ENCODE measurements at regions not wholly inside any gene's neighbourhood (a gene's known extent, or its start where the extent isn't known, plus 50 kb on each side); places are given as distances from the start of the nearest gene placed in this dataset.
"Not testable (repeated sequence)": the region's sequence is repeated elsewhere in the genome, so short reads cannot be mapped to it uniquely, and the experiment has no call there.

DNA sequence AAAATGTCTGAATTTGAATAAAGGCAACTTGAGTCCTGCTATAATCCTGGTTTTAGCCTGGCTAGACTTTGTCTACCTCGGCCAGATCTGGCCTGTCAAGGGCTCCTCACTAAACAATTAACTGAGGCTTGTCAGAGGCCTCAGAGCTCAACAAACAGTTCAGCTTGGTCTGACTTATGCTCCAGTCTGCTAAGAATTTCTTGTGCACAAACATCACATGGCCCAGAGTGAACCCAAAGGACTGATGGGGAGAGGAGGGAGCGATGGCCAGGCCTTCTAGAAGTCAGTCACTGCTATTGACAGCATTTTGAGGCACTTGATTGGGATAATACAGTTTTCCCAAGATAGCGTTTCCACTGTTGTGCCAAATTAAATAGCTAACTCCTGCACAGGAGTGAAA, 555.1 kb upstream of the ID2 start:
- intact Hi-C loops (cut with DNase I) = no loop called here
- DNase-seq (ENCODE audit: low spot score) = no peak

- intact Hi-C loops (cut with DNase I); DNase-seq (ENCODE audit: low spot score): not testable (repeated sequence)
These were observed 550.4 kb upstream of the ID2 start for GRCh38 chr2:8131423-8131822.

- intact Hi-C loops (cut with DNase I) = no loop called here
These were observed 549.5 kb upstream of the ID2 start for GRCh38 chr2:8132351-8132831.

DNA sequence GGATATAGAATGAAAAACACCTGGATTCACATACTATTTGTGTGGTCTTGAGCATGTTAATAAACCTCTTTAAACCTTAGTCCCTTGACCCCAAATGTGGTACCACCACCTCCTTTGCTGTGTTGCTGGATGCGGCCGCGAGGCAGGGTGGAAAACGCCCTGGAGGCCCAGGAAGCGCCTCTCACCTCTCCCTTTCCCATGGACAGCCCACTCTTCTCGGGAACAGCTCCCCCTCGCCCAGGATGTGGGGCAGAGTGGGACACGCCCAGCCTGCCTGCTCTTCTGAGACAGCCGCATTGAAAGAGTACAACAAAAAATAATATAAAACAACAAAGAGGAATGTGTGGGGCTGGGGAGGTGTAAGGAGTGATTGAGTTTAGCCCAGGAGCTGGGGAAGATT, 549.0 kb upstream of the ID2 start:
- intact Hi-C loops (cut with DNase I) = no loop called here
- DNase-seq (ENCODE audit: low spot score) = no peak

More at GRCh38 chr2:8132351-8132831, 549.5 kb upstream of the ID2 start:
- DNase-seq (ENCODE audit: low spot score) = no peak

DNA sequence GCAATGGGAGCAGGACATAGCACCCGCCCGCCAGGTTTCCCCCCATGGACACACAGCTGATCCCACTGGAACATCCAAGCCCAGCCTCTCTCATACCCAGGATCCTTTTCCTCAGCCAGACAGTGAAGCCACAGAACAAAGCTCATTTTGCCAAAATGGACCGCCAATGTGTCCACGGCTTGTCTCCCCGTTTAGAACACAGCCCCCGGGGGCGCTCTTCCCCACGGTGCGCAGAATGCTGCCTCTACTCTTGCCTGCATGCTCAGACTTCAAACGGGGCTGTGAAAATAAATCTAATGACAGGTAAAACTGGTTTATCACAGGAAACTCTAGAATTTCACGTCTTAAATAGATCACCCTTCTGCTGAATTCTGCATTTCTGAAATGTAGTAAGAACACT, 548.5 kb upstream of the ID2 start:
- intact Hi-C loops (cut with DNase I) = no loop called here
- DNase-seq (ENCODE audit: low spot score) = no peak

DNA sequence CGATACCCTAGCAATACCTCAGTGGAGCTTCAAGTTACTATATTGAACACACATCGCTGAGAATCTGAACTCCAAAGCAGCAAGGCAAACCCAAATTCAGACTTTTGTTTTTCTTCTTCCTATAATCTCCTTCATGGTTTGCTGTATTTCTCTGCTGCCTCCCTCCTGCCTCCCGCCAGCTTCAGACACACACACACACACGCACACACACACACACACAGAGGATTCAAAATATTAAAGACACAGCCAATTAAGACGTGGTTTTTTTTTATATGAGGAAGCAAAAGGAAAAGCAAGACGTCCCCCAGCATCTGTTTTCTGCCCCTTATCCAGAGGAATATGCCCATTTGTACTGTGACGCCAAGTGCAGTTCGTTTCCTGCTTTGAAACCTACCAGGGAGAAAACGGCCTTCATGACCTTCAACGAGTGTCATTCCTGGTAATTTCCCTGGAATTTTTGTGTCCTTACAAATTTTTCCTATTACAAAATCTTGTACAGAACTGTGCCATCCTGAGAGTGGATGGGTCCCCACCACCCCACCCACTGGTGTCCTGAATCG, 547.9 kb upstream of the ID2 start:
- no peak for DNase-seq (ENCODE audit: low spot score)
- intact Hi-C loops (cut with DNase I) = no loop called here

DNA sequence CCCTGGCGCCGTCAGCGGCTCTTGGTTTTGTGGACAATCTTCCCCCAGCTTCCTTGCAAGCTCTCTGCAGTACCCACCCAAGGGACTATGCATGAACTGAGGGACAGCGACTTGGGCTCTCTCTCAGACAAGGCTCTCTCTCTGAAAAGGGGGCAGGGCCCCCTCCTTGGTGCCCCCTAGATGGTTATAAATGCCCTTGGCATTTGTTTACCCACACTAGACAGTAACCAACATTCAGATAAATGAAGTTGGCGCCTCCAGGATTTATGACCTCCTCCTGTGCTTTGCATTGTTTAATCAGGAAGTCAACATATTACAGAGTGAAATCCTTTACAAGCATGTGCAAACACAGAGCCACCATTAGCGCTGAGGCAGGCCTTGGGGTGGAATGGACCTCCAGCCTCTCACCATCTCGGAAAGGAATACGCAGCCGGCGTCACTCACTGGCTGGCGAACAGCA, 547.4 kb upstream of the ID2 start:
- DNase-seq (ENCODE audit: low spot score) = no peak

GRCh38 chr2:8134985-8135682, 546.7 kb upstream of the ID2 start:
- intact Hi-C loops (cut with DNase I) = no loop called here
- DNase-seq (ENCODE audit: low spot score) = no peak

More for the DNA sequence above, 547.4 kb upstream of the ID2 start:
- intact Hi-C loops (cut with DNase I) = no loop called here

GRCh38 chr2:8137801-8138200, 544.1 kb upstream of the ID2 start:
- no peak for DNase-seq (ENCODE audit: low spot score)
- intact Hi-C loops (cut with DNase I) = no loop called here

GRCh38 chr2:8138525-8138922, 543.3 kb upstream of the ID2 start:
- no peak for DNase-seq (ENCODE audit: low spot score)
- intact Hi-C loops (cut with DNase I) = no loop called here

GRCh38 chr2:8138923-8139667, 542.8 kb upstream of the ID2 start:
- DNase-seq (ENCODE audit: low spot score) = no peak

GRCh38 chr2:8139668-8140200, 542.1 kb upstream of the ID2 start:
- no peak for DNase-seq (ENCODE audit: low spot score)
- intact Hi-C loops (cut with DNase I) = no loop called here

More at GRCh38 chr2:8138923-8139667, 542.8 kb upstream of the ID2 start:
- intact Hi-C loops (cut with DNase I) = no loop called here

GRCh38 chr2:8141079-8141707, 540.7 kb upstream of the ID2 start:
- intact Hi-C loops (cut with DNase I) = no loop called here
- DNase-seq (ENCODE audit: low spot score) = no peak

DNA sequence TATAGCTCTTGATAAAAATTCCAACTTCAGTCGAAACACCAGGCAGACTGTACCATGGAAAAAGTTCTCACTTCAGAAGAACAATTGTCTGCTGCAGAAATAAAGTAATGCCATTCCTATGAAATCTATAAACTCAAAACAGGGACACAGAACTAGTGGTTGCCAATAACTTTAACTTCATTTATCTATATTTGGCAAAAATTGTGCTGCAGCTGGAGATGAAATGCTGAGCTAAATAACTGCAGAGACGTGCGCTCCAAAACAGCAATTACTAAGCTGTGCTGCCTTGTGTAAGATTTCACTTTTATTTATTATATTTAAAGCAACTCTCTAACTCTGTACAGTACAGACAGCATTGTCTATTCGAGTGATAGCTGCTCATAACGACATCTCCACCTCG, 540.1 kb upstream of the ID2 start:
- no peak for DNase-seq (ENCODE audit: low spot score)
- intact Hi-C loops (cut with DNase I) = no loop called here

DNA sequence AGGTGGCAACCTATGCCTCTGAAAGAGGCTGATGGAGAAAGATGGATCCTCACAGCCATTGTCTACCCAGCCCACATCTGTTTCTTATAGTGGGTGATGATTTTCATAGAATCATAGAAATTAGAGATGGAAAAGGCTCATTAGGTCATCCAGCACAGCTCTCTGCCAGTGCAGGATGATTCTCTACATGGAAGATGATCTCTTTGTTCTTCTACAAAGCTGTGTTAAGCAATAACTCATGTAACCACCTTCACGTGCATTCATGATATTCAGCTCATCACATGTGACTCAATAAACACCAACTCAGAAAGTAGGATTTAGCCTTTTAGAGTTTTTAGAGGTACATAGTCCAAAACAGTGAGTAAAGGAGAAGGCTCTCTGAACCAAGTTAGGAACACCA, 539.4 kb upstream of the ID2 start:
- intact Hi-C loops (cut with DNase I) = no loop called here
- DNase-seq (ENCODE audit: low spot score) = no peak

DNA sequence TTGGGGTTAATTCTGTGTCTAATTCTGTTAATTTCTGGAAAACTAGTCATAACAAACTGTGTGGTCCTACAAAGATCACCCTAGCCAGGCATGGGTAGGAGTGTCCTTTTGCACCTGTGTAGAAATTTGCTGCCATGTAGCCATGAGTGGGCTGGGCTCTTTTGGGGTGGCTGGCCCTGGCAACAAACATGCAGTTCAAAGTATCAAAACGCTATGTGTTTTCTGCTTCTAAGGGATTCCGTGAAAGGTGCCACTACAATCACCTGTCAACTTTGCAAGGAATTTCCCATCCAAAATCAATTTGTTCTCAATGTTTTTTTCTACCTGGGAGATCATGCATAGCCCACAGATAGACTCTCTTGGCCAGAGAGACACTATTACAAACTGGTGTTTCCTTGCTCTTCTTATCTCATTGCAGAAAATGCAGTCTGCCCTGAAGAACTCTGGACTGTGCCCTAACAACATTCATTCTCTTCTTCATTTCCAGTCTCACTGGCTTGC, 537.7 kb upstream of the ID2 start:
- intact Hi-C loops (cut with DNase I) = no loop called here

DNA sequence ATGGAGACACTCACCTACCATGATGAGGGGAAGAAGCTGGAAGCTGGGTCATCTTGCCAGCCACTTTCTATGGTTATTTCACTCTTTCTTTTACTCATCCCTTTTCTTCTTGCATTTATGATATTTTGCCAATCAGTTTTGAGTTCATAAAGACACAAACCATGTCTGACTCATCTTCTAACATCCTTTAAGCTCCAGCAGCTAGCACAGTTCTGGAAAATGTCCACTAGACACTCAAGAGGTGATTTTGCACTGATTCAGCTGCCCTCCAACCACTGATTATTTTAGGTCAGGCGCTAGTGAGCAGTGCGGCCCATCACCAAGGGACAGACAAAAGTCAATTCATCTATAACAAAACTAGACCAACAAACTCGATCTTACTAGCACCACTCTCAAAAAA, 537.1 kb upstream of the ID2 start:
- intact Hi-C loops (cut with DNase I) = no loop called here
- no peak for DNase-seq (ENCODE audit: low spot score)

More for the DNA sequence above, 537.7 kb upstream of the ID2 start:
- no peak for DNase-seq (ENCODE audit: low spot score)

DNA sequence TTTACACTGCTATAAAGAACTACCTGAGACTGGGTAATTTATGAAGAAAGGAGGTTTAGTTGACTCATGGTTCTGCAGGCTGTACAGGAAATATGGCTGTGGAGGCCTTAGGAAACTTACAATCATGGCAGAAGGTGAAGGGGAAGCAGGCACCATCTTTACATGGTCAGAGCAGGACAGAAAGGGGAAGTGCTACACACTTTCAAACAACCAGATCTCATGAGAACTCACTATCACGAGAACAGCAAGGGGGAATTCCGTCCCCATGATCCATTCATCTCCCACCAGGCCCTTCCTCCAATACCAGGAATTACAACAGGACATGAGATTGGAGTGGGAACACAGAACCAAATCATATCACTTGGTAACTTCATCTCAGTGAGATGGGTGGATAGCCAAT, 536.5 kb upstream of the ID2 start:
- intact Hi-C loops (cut with DNase I); DNase-seq (ENCODE audit: low spot score): not testable (repeated sequence)

DNA sequence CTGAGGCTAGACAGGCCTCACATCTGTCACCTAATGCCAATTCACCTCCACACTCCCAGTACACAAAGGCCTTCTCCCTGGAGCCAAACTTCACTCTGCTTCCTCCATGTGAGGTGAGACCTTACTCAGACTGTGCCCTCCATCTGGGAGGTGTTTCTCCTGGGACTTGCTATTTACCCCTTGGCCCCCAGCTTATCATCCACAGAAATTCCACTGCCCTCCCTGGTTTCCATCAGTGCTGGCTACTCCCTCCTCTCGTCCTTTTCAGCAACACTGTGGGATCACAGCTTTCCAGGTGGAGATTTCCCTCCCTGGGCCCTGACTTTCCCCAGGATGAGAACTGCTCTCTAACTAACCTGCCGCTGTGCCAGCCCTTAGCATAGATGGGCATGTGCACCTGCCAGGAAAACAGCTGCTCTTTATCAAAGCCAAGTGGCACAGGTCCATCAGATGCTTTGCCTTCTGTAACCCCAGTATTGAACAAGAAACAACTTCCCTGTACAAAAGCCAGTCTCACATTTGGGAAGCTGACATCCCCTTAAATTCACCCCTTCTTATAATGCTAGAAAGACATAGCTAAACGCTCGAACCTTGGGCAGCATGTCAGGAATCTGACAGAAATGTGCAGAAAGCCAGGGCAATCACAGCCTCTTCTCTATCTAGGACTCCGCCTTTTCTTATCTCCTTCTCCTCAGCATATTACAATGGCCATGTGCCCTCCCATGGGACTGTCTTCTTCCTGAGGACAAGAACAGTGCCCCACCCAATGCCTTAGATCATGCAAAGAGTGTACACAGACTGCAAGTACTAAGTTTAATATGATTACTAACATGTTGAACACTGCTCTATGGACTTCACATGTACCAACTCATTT, 535.5 kb upstream of the ID2 start:
- no peak for DNase-seq (ENCODE audit: low spot score)
- intact Hi-C loops (cut with DNase I) = no loop called here
